HG03571 (cell line): ENCODE measurements at regions not wholly inside any gene's neighbourhood (a gene's known extent, or its start where the extent isn't known, plus 50 kb on each side); places are given as distances from the start of the nearest gene placed in this dataset.

ENCODE experiments used
- ATAC-seq: cut with Tn5 transposase; IDR thresholded peaks from one replicate; pipeline ENCODE4 v1.9.1; 2021; ENCODE audit not compliant: unreplicated experiment

- no peak for ATAC-seq
Observed at GRCh38 chr10:78184851-78185692, 151.4 kb downstream of the RPS24 start.

GRCh38 chr10:78185693-78186055 lies 152.0 kb downstream of the RPS24 start:
- ATAC-seq, result no peak

GRCh38 chr10:78186572-78186971 lies 152.9 kb downstream of the RPS24 start:
- ATAC-seq, result no peak

- no peak for ATAC-seq
Observed at GRCh38 chr10:78187371-78187770, 153.7 kb downstream of the RPS24 start.

GRCh38 chr10:78188446-78188845 lies 154.8 kb downstream of the RPS24 start:
- ATAC-seq, result no peak

- ATAC-seq, result no peak
Observed at GRCh38 chr10:78190051-78190825, 156.6 kb downstream of the RPS24 start.

GRCh38 chr10:78191301-78191700 lies 157.6 kb downstream of the RPS24 start:
- no peak for ATAC-seq

- ATAC-seq, result no peak
Observed at GRCh38 chr10:78193189-78193588, 159.5 kb downstream of the RPS24 start.

- no peak for ATAC-seq
Observed at GRCh38 chr10:78194050-78194449, 160.4 kb downstream of the RPS24 start.

GRCh38 chr10:78194539-78195402 lies 161.1 kb downstream of the RPS24 start:
- no peak for ATAC-seq

- ATAC-seq, result no peak
Observed at GRCh38 chr10:78196396-78196795, 162.7 kb downstream of the RPS24 start.

- no peak for ATAC-seq
Observed at GRCh38 chr10:78196964-78197363, 163.3 kb downstream of the RPS24 start.

- no peak for ATAC-seq
Observed at GRCh38 chr10:78197628-78198272, 164.1 kb downstream of the RPS24 start.

- ATAC-seq, result no peak
Observed at GRCh38 chr10:78199005-78199725, 165.5 kb downstream of the RPS24 start.

- no peak for ATAC-seq
Observed at GRCh38 chr10:78199759-78200158, 166.1 kb downstream of the RPS24 start.

GRCh38 chr10:78200686-78201085 lies 167.0 kb downstream of the RPS24 start:
- no peak for ATAC-seq

GRCh38 chr10:78202386-78202785 lies 168.7 kb downstream of the RPS24 start:
- no peak for ATAC-seq

- ATAC-seq, result no peak
Observed at GRCh38 chr10:78203915-78204818, 170.5 kb downstream of the RPS24 start.

- ATAC-seq, result no peak
Observed at GRCh38 chr10:78205457-78206016, 171.9 kb downstream of the RPS24 start.
